Embryonic facial prominence (tissue), 1 donor: ENCODE measurements at regions not wholly inside any gene's neighbourhood (a gene's known extent, or its start where the extent isn't known, plus 50 kb on each side); places are given as distances from the start of the nearest gene placed in this dataset.
"Not testable (repeated sequence)": the region's sequence is repeated elsewhere in the genome, so short reads cannot be mapped to it uniquely, and the experiment has no call there.

Experiments
- DNase-seq: peaks from one replicate; pipeline ENCODE4 v3.0.0-alpha.2; 2016; ENCODE audit errors: extremely low spot score

- DNase-seq = no peak
Measured at GRCh38 chr6:100228834-100229441, 234.9 kb upstream of the MCHR2 start.

DNA sequence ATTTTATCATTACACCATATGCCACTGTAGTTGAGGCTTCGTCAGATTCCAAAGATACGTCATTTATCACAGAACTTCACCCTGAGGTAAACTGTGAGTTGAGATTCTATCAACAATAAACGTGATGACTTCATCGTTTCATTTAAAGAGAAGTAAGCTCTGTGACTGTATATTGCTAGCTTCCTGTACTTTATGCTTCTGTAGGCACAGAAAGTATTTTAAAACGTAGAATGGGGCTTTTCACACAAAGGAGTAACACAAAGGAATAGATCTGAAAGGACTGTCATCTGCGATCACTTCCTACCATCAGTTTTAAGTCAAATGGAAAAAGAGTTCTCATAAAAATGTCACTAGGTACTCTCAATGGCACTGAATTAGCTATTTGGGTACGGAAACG lies 234.4 kb upstream of the MCHR2 start:
- DNase-seq = no peak

GRCh38 chr6:100226811-100227210 lies 232.8 kb upstream of the MCHR2 start:
- no peak for DNase-seq

GRCh38 chr6:100223952-100224351 lies 229.9 kb upstream of the MCHR2 start:
- DNase-seq = not testable (repeated sequence)

- no peak for DNase-seq
Measured at GRCh38 chr6:100220543-100220942, 226.5 kb upstream of the MCHR2 start.

DNA sequence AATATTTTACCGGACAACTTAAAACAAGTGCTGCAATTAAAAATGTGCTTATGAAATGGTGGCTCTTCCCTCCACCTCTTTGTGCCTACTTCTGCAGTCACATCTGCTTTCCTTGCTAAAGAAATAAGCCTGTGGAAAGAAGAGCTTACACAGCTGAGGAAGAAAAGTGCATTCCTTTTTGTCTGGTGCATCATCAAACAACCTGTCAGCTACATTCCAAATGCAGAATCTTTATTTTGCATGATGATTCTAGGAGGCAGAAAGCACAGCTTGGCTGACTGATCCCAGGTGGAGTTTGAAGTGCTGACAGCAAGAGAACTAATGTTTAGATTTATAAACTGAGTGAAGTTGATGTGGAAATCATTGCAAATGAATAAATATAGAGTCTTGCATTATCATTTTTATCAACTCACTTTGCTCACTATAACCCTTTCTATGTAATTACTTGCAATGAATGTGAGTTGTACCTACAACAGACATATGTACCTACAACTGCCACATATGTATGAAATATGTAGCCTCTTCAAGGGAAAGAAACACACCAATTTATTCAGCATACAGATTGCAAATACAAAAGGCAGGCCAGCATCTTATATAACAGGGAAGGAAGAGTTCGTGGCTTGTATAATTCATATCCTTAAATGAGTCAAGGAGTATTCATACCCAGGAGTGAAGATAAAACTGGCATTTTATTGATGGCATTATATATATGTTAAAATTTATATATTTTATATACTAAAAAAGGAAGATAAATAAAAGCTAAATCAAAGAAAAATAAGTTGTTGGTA lies 223.4 kb upstream of the MCHR2 start:
- no peak for DNase-seq

DNA sequence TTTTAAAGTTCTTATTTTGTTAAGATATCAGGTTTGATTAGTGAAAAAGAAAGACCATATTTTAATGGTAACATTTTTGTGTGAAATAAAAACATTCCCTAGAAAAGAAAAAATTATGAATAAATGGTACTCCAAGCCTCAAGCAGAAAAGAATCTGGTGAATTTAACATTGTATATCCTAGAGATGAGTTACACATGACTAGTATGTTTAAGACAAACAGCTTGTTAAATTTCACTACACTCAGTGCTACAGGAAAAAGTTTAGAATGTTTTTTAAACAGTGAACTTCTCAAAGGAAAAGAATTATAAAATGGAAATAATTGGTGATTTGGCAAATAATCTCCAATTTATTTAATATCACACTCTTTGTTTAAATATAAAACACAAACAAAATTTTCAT lies 222.7 kb upstream of the MCHR2 start:
- no peak for DNase-seq

GRCh38 chr6:100212131-100212530 lies 218.1 kb upstream of the MCHR2 start:
- DNase-seq = no peak

DNA sequence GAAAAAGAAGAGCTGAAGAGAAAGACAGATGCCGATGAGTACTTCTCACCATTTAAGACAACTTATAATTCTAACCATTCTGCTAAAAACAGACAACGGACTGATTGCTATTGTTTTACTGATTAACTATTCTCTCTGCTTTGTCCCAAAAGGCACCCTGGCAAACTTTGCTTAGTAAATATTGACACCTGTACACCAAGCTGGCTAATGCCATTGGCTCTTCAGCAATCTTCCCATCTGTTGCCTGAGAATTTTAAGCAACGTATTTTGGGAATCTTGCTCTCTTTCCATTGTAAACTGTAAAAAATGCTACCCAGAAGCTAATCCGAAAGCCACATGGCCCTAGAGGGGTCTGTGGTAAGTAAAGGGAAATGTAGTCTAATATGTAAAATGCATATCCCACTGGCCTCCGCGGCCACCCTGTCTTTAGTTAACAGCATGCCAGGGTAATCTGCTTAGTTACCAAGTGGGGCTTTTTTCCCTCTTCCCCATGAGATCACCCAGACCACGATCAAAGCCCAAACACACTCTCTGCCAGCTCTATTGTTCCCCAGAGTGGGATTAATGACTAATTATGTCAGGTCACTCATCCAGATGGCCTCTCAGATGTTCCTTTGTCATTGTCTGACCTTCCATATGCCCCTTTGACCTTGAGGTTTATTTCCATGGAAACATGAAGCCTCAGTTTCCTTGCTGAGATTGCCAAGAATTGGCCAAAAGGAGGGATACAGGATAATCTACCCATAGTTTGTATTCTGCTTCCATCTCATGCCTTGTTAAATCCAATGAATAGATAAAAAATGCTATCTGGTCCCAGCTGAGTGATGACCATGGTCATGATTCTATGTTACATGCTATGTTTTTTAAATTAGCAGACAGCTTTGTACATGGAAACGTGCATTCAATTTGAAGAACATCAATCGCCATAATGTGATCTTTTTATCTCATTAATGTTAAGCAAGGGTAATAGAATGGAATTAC lies 216.4 kb upstream of the MCHR2 start:
- no peak for DNase-seq

- no peak for DNase-seq
Measured at GRCh38 chr6:100209323-100210136, 215.5 kb upstream of the MCHR2 start.

DNA sequence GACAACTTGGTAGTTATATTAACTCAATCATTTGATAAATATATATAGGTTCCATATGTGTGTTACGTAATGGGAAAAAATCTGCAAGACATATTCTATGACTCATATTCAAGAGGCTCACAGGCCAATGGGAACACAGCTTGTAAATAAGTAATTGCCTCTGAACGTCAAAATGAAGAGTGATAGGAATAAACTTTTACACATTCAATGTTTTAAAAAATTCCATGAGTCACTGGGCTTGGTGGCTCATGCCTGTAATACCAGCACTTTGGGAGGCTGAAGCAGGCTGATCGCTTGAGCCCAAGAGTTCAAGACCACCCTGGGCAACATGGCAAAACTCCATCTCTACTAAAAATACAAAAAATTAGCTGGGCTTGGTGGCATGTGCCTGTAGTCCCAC lies 209.4 kb upstream of the MCHR2 start:
- DNase-seq = no peak

DNA sequence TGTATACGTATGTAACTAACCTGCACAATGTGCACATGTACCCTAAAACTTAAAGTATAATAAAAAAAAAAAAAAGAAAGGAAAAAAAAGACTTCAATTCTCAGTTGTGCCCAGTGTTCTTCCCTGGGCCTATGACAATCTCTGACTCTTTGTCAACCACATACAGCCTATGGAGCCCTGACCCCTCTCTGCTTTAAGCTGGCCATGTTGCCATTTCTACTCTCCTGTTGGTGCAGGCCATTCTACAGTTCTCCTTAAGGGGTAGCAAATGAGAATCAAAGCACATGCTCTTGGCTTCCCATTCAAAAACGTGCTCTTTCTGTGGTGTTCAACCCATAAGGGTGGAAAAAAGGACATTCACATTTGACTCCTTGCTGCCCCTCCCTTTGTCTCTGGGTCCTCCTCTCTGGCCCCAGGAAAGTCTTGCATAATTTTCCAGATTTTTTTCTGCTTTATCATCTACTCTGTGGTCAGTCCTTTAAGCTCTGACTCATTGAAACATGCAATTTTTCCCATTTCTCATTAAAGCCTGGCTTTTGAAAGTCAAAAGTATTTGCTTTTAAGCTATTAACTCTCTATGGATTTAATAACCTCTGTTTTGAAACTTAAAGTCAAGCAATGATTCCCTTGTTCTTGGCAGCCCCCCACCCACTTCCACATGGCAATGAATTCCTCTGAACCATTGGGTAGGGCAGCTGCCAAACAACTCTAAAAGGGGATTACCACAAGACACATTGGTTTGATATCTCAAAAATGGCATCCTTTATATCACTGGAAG lies 208.6 kb upstream of the MCHR2 start:
- no peak for DNase-seq

DNA sequence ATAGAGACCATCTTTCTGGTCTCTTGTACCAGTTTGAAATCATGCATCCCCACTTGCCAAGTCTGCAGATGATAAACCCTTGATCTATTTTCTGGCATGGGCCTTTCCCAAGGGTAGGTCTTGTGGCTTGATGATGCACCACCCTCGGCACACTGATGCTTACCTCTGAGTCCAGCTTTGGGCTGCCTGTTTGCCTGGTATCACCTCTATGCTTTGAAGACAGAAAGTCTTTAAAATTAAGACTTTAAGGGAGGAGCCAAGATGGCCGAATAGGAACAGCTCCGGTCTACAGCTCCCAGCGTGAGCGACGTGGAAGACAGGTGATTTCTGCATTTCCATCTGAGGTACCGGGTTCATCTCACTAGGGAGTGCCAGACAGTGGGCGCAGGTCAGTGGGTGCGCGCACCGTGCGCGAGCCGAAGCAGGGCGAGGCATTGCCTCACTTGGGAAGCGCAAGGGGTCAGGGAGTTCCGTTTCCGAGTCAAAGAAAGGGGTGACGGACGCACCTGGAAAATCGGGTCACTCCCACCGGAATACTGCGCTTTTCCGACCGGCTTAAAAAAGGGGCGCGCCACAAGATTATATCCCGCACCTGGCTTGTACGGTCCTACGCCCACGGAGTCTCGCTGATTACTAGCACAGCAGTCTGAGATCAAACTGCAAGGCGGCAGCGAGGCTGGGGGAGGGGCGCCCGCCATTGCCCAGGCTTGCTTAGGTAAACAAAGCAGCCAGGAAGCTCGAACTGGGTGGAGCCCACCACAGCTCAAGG lies 202.4 kb upstream of the MCHR2 start:
- not testable (repeated sequence) for DNase-seq

GRCh38 chr6:100195244-100195643 lies 201.2 kb upstream of the MCHR2 start:
- DNase-seq = not testable (repeated sequence)

- DNase-seq = no peak
Measured at GRCh38 chr6:100194535-100194934, 200.5 kb upstream of the MCHR2 start.

GRCh38 chr6:100188754-100189153 lies 194.7 kb upstream of the MCHR2 start:
- DNase-seq = no peak

DNA sequence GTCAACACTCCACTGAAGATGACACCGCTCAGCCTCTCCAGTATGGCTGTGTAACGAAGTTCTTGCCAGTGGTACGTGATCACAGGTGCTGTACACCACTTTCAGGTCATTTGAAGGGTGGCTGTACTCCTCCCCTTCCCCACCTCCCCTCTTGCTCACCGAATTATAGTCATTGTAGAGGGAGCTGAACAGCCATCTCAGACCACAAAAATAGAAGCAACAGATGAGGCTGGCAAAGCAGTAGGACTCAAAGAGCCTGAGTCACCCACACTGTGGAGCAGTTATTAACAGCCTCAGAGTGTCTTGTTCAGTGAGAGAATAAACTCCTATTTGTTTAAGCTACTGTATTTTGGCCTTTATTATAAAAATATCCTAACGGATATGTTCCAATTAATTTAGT lies 192.5 kb upstream of the MCHR2 start:
- no peak for DNase-seq

DNA sequence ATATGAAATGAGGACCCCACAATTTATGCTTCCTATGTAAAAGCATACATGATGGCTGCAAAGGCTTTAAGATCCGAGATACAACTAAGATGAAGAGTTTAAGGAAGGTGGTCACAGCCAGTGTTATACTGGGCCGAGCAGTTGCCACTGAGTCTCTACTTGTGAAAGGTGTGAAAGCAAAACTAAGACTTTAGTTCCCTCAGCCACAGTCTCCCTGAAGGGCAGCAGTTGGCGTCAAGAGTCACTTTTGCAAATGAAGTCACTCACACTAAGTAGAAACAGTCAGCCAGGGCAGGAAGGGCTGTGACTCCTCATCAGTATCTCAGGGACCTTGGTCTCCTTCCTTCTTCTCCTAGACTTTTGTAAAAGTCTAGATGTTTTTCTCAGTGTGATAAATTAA lies 191.6 kb upstream of the MCHR2 start:
- no peak for DNase-seq

GRCh38 chr6:100184473-100184872 lies 190.4 kb upstream of the MCHR2 start:
- DNase-seq = no peak

GRCh38 chr6:100182313-100182712 lies 188.3 kb upstream of the MCHR2 start:
- no peak for DNase-seq
